ENCODE measurements at regions not wholly inside any gene's neighbourhood (a gene's known extent, or its start where the extent isn't known, plus 50 kb on each side); places are given as distances from the start of the nearest gene placed in this dataset.
"Not testable (repeated sequence)": the region's sequence is repeated elsewhere in the genome, so short reads cannot be mapped to it uniquely, and the experiment has no call there.

GRCh38 chr7:9600974-9601373, 1167.6 kb downstream of the NXPH1 start:
- no peak for TF ChIP-seq CTCF (IDR thresholded peaks at IDR 0.05; ENCODE audit: insufficient read depth, low read depth, low read length)
- H3K4me3 ChIP-seq (ENCODE audit: low read depth, low read length): no peak overlapping the region
- DNase-seq (ENCODE audit: low read depth): no peak

GRCh38 chr7:9603291-9603690, 1169.9 kb downstream of the NXPH1 start:
- no peak overlapping the region for H3K4me3 ChIP-seq (ENCODE audit: low read depth, low read length)
- no peak for TF ChIP-seq CTCF (IDR thresholded peaks at IDR 0.05; ENCODE audit: insufficient read depth, low read depth, low read length)
- DNase-seq (ENCODE audit: low read depth): no peak

GRCh38 chr7:9608560-9608959, 1175.2 kb downstream of the NXPH1 start:
- no peak for DNase-seq (ENCODE audit: low read depth)
- H3K4me3 ChIP-seq (ENCODE audit: low read depth, low read length): no peak overlapping the region
- TF ChIP-seq CTCF (IDR thresholded peaks at IDR 0.05; ENCODE audit: insufficient read depth, low read depth, low read length): no peak

- H3K4me3 ChIP-seq (ENCODE audit: low read depth, low read length); DNase-seq (ENCODE audit: low read depth): not testable (repeated sequence)
Measured at GRCh38 chr7:9620899-9621298, 1187.5 kb downstream of the NXPH1 start.

GRCh38 chr7:9621306-9621902, 1188.0 kb downstream of the NXPH1 start:
- DNase-seq (ENCODE audit: low read depth); H3K4me3 ChIP-seq (ENCODE audit: low read depth, low read length): not testable (repeated sequence)

GRCh38 chr7:9621927-9622326, 1188.5 kb downstream of the NXPH1 start:
- no peak for DNase-seq (ENCODE audit: low read depth)
- no peak for TF ChIP-seq CTCF (IDR thresholded peaks at IDR 0.05; ENCODE audit: insufficient read depth, low read depth, low read length)
- H3K4me3 ChIP-seq (ENCODE audit: low read depth, low read length): no peak overlapping the region

GRCh38 chr7:9625953-9626352, 1192.5 kb downstream of the NXPH1 start:
- no peak for TF ChIP-seq CTCF (IDR thresholded peaks at IDR 0.05; ENCODE audit: insufficient read depth, low read depth, low read length)
- no peak overlapping the region for H3K4me3 ChIP-seq (ENCODE audit: low read depth, low read length)
- no peak for DNase-seq (ENCODE audit: low read depth)

GRCh38 chr7:9645756-9646155, 1212.3 kb downstream of the NXPH1 start:
- H3K4me3 ChIP-seq (ENCODE audit: low read depth, low read length): no peak overlapping the region
- no peak for DNase-seq (ENCODE audit: low read depth)
- no peak for TF ChIP-seq CTCF (IDR thresholded peaks at IDR 0.05; ENCODE audit: insufficient read depth, low read depth, low read length)
